ENCODE measurements at regions not wholly inside any gene's neighbourhood (a gene's known extent, or its start where the extent isn't known, plus 50 kb on each side); places are given as distances from the start of the nearest gene placed in this dataset.

DNA sequence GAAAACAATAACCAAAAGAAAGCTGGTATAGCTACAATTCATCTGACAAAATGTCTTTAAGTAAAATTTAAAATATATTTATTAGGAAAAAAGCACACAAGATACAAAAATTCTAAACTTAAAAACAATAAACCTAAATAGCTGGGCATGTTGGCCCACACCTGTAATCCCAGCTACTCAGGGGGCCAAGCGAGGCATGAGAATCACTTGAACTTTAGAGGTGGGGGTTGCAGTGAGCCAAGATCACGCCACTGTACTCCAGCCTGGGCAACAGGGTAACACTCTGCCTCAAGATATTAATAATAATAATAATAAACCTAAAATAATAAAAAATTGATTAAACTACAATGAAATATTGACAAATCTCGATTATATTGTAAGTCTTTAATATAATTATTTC, 77.8 kb upstream of the PDK4 start:
- no peak overlapping the region for H3K4me3 ChIP-seq (ENCODE audit: control insufficient read depth in 2 of 3, extremely low read depth in 1 of 3, insufficient read depth in 2 of 3, low read depth in 1 of 3, low read length in 3 of 3)
- no peaks in the 10 kb centered on the region for H3K9me1 ChIP-seq (ENCODE audit: control insufficient read depth, extremely low read depth, insufficient read depth, low read length)
- no peak overlapping the region for H3K9ac ChIP-seq (ENCODE audit: control insufficient read depth, extremely low read depth, insufficient read depth, low read length)
- H3K79me2 ChIP-seq (ENCODE audit: control insufficient read depth, insufficient read depth, low read length) = no peaks in the 10 kb centered on the region
- DNase-seq (ENCODE audit: low read depth, low spot score) (no peak), FAIRE-seq (no peak)
- no peak overlapping the region for H3K27ac ChIP-seq (ENCODE audit: control insufficient read depth, insufficient read depth, low read length)
- H3K4me1 ChIP-seq (ENCODE audit: control insufficient read depth, extremely low read depth, insufficient read depth, low read length) = no peaks in the 10 kb centered on the region
- H2AFZ ChIP-seq (ENCODE audit: control insufficient read depth, low read length) = no peak overlapping the region
- H3K27me3 ChIP-seq (ENCODE audit: control insufficient read depth, extremely low read depth, insufficient read depth, low read length) = no peaks in the 10 kb centered on the region
- no peaks in the 10 kb centered on the region for H3K36me3 ChIP-seq (ENCODE audit: control insufficient read depth in 2 of 2, extremely low read depth in 1 of 2, insufficient read depth in 2 of 2, low read length in 2 of 2)
- H3K9me3 ChIP-seq (ENCODE audit: control insufficient read depth, low read depth, low read length) = no peaks in the 10 kb centered on the region
- no peaks in the 10 kb centered on the region for H4K20me1 ChIP-seq (ENCODE audit: control insufficient read depth, extremely low read depth, insufficient read depth, low read length)
- dilution Hi-C loops (cut with MboI; ENCODE audit: extremely low pct_ligation_motif_present, low sequenced_read_pairs) = no loop called here
- TF ChIP-seq EZH2 (IDR thresholded peaks at IDR 0.05; ENCODE audit: low read length) = no peak
- TF ChIP-seq, protein P1, sequence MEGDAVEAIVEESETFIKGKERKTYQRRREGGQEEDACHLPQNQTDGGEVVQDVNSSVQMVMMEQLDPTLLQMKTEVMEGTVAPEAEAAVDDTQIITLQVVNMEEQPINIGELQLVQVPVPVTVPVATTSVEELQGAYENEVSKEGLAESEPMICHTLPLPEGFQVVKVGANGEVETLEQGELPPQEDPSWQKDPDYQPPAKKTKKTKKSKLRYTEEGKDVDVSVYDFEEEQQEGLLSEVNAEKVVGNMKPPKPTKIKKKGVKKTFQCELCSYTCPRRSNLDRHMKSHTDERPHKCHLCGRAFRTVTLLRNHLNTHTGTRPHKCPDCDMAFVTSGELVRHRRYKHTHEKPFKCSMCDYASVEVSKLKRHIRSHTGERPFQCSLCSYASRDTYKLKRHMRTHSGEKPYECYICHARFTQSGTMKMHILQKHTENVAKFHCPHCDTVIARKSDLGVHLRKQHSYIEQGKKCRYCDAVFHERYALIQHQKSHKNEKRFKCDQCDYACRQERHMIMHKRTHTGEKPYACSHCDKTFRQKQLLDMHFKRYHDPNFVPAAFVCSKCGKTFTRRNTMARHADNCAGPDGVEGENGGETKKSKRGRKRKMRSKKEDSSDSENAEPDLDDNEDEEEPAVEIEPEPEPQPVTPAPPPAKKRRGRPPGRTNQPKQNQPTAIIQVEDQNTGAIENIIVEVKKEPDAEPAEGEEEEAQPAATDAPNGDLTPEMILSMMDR (optimal IDR thresholded peaks at IDR 0.05 in 1 of 3, IDR thresholded peaks at IDR 0.05 in 1 of 3, conservative IDR thresholded peaks at IDR 0.05 in 1 of 3; ENCODE audit: extremely low read depth in 1 of 3, insufficient read depth in 2 of 3, low read length in 3 of 3) = no peak
- no peak overlapping the region for H3K4me2 ChIP-seq (ENCODE audit: control insufficient read depth, extremely low read depth, insufficient read depth, low read depth, low read length)

DNA sequence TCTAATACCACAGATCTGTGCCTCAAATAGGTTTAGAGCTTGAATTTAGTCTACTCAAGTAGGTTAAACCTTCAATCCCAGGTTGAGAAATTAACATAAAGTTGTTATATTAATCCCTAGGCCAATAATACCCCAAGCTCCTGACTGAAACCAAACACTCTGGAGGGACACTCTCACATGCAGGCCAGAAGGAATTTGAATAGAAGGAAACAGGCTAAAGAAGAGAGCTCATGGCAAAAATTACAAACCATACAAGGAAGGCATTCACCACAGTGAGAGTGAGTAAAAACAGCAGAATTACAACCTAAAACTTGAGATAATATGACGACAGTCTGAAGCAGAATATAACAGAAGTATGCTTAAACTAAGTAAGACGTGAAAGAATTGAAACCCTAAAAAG, 76.1 kb upstream of the PDK4 start:
- DNase-seq (ENCODE audit: low read depth, low spot score) = no peak
- Histone ChIP-seq H3K4me1 (ENCODE audit: control insufficient read depth, extremely low read depth, insufficient read depth, low read length) (no peaks in the 10 kb centered on the region), H3K9ac (ENCODE audit: control insufficient read depth, extremely low read depth, insufficient read depth, low read length) (no peak overlapping the region), H3K9me3 (ENCODE audit: control insufficient read depth, low read depth, low read length) (no peaks in the 10 kb centered on the region), H3K9me1 (ENCODE audit: control insufficient read depth, extremely low read depth, insufficient read depth, low read length) (no peaks in the 10 kb centered on the region), H3K4me3 (ENCODE audit: control insufficient read depth in 2 of 3, extremely low read depth in 1 of 3, insufficient read depth in 2 of 3, low read depth in 1 of 3, low read length in 3 of 3) (no peak overlapping the region), H4K20me1 (ENCODE audit: control insufficient read depth, extremely low read depth, insufficient read depth, low read length) (no peaks in the 10 kb centered on the region), H3K27me3 (ENCODE audit: control insufficient read depth, extremely low read depth, insufficient read depth, low read length) (no peaks in the 10 kb centered on the region), H3K79me2 (ENCODE audit: control insufficient read depth, insufficient read depth, low read length) (no peaks in the 10 kb centered on the region), H3K4me2 (ENCODE audit: control insufficient read depth, extremely low read depth, insufficient read depth, low read depth, low read length) (no peak overlapping the region), H2AFZ (ENCODE audit: control insufficient read depth, low read length) (no peak overlapping the region), H3K27ac (ENCODE audit: control insufficient read depth, insufficient read depth, low read length) (no peak overlapping the region), H3K36me3 (ENCODE audit: control insufficient read depth in 2 of 2, extremely low read depth in 1 of 2, insufficient read depth in 2 of 2, low read length in 2 of 2) (no peaks in the 10 kb centered on the region)
- no peak for TF ChIP-seq EZH2 (IDR thresholded peaks at IDR 0.05; ENCODE audit: low read length)
- TF ChIP-seq, protein P1 (optimal IDR thresholded peaks at IDR 0.05 in 1 of 3, IDR thresholded peaks at IDR 0.05 in 1 of 3, conservative IDR thresholded peaks at IDR 0.05 in 1 of 3; ENCODE audit: extremely low read depth in 1 of 3, insufficient read depth in 2 of 3, low read length in 3 of 3) = no peak
- no peak for FAIRE-seq
- dilution Hi-C loops (cut with MboI; ENCODE audit: extremely low pct_ligation_motif_present, low sequenced_read_pairs) = no loop called here
